ENCODE measurements at regions not wholly inside any gene's neighbourhood (a gene's known extent, or its start where the extent isn't known, plus 50 kb on each side); places are given as distances from the start of the nearest gene placed in this dataset.

- no peak for TF ChIP-seq GTF2F1 (IDR thresholded peaks at IDR 0.05; ENCODE audit: borderline replicate concordance, low read depth, low read length)
- no peak for TF ChIP-seq CHD7 (IDR thresholded peaks at IDR 0.05; ENCODE audit: insufficient replicate concordance, low read length)
- no peak for TF ChIP-seq HDAC6 (IDR thresholded peaks at IDR 0.05; ENCODE audit: low read depth, low read length)
- TF ChIP-seq NANOG (IDR thresholded peaks at IDR 0.05; ENCODE audit: insufficient read depth, low read depth, low read length, poor library complexity, severe bottlenecking), result no peak
- TF ChIP-seq CHD1 (IDR thresholded peaks at IDR 0.05; ENCODE audit: low read depth, low read length), result no peak
These were observed 120.1 kb downstream of the PFKFB3 start (continued) for GRCh38 chr10:6322805-6323204.

Measured in H1 (cell line).